B cell (primary cell): ENCODE measurements at regions not wholly inside any gene's neighbourhood (a gene's known extent, or its start where the extent isn't known, plus 50 kb on each side); places are given as distances from the start of the nearest gene placed in this dataset.

Source experiments
- EZH2 ChIP-seq: IDR thresholded peaks from 2 replicates; pipeline ENCODE4 v1.6.1; 2012; ENCODE audit warnings: borderline replicate concordance, low read depth, mild to moderate bottlenecking, moderate library complexity, low read length; ENCODE audit not compliant: insufficient read depth, poor library complexity, severe bottlenecking
- TF ChIP-seq, protein P1 (sequence below): fragments of 200-600 bp; IDR thresholded peaks from one replicate; pipeline ENCODE4 v1.8.0; 2022; ENCODE audit warnings: antibody characterized with exemption, mild to moderate bottlenecking

DNA sequence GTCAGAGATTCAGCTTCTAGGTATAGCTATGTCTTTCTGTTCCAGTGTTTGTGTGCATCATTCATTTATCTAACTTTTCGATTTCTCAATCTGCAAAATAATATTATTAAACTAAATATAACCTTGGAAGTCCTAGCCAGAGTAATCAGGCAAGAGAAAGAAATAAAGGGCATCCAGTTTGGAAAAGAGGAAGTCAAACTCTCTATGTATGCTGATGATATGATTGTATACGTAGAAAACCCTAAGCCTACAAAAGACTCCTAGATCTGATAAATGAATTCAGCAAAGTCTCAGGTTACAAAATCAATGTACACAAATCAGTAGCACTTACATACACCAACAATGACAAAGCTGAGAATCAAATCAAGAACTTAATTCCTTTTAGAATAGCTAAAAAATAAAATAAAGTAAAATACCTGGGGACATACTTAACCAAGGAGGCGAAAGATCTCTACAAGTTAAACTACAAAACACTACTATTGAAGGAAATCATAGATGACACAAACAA is 718.2 kb downstream of the NTRK3 start:
- TF ChIP-seq, protein P1, sequence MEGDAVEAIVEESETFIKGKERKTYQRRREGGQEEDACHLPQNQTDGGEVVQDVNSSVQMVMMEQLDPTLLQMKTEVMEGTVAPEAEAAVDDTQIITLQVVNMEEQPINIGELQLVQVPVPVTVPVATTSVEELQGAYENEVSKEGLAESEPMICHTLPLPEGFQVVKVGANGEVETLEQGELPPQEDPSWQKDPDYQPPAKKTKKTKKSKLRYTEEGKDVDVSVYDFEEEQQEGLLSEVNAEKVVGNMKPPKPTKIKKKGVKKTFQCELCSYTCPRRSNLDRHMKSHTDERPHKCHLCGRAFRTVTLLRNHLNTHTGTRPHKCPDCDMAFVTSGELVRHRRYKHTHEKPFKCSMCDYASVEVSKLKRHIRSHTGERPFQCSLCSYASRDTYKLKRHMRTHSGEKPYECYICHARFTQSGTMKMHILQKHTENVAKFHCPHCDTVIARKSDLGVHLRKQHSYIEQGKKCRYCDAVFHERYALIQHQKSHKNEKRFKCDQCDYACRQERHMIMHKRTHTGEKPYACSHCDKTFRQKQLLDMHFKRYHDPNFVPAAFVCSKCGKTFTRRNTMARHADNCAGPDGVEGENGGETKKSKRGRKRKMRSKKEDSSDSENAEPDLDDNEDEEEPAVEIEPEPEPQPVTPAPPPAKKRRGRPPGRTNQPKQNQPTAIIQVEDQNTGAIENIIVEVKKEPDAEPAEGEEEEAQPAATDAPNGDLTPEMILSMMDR = no peak
- TF ChIP-seq EZH2 = no peak
